ENCODE measurements at regions not wholly inside any gene's neighbourhood (a gene's known extent, or its start where the extent isn't known, plus 50 kb on each side); places are given as distances from the start of the nearest gene placed in this dataset.

GRCh38 chr16:6947291-6947690 lies 385.4 kb upstream of the RBFOX1 start:
- TF ChIP-seq POLR2A (IDR thresholded peaks at IDR 0.05; ENCODE audit: low read depth, low read length) = no peak
- no peak for TF ChIP-seq POLR2AphosphoS5 (IDR thresholded peaks at IDR 0.05; ENCODE audit: low read depth, low read length)
- no peak for TF ChIP-seq TAF1 (IDR thresholded peaks at IDR 0.05; ENCODE audit: borderline replicate concordance, low read depth, low read length)

Data from GM12892 (cell line).